Uterus (tissue), 3 donors: ENCODE measurements at regions not wholly inside any gene's neighbourhood (a gene's known extent, or its start where the extent isn't known, plus 50 kb on each side); places are given as distances from the start of the nearest gene placed in this dataset.

Experiments used
- DNase-seq, 2 donors: peaks; one replicate each; pipeline ENCODE4 v3.0.0-alpha.2; 2019 to 2020
- H3K27ac ChIP-seq, 2 donors: fragments of 200-600 bp; sonication (generic); 1 replicate in 1 of 2; 2 replicates in 1 of 2; pipeline ENCODE4 v1.5.1; 2016 to 2018
- H3K27me3 ChIP-seq, 2 donors: fragments of 200-600 bp; sonication (generic); one replicate each; pipeline ENCODE4 v1.5.1; 2018 to 2019; ENCODE audit warnings: control low read depth in 1 of 2
- H3K36me3 ChIP-seq, 2 donors: fragments of 200-600 bp; sonication (generic); one replicate each; pipeline ENCODE4 v1.5.1; 2019; ENCODE audit warnings: control low read depth in 1 of 2
- H3K4me1 ChIP-seq, 2 donors: fragments of 200-600 bp; sonication (generic); one replicate each; pipeline ENCODE4 v1.5.1; 2018 to 2019; ENCODE audit warnings: control low read depth in 1 of 2
- H3K4me3 ChIP-seq, 2 donors: fragments of 200-600 bp; sonication (generic); 1 replicate in 1 of 2; 2 replicates in 1 of 2; pipeline ENCODE4 v1.5.1; 2018 to 2019; ENCODE audit warnings: mild to moderate bottlenecking in 1 of 2
- H3K9me3 ChIP-seq, 2 donors: fragments of 200-600 bp; sonication (generic); one replicate each; pipeline ENCODE4 v1.5.1; 2019; ENCODE audit warnings: control low read depth in 1 of 2
- CTCF ChIP-seq, 4 experiments: fragments of 200-600 bp in 2 of 4; fragments of 450-650 bp in 2 of 4; sonication (generic) in 2 of 4; IDR thresholded peaks; one replicate each; pipeline ENCODE4 v1.5.1; 2016 to 2019; ENCODE audit warnings: antibody characterized with exemption in 4 of 4, mild to moderate bottlenecking in 2 of 4, moderate library complexity in 1 of 4
- POLR2A ChIP-seq, 2 donors: fragments of 450-650 bp; IDR thresholded peaks; one replicate each; pipeline ENCODE4 v1.6.1; 2016; ENCODE audit warnings: antibody characterized with exemption in 2 of 2, mild to moderate bottlenecking in 1 of 2, moderate library complexity in 1 of 2
- intact Hi-C: fragments of 100-400 bp; cut with DNase I; formaldehyde crosslinking; loops from one replicate; pipeline ENCODE4 v1.15.1; 2023; ENCODE audit warnings: low total_unique reads
- donor health status: DM: yes; HTN: yes; CAD: no.

- no peak overlapping the region for H3K27ac ChIP-seq
- no peaks in the 10 kb centered on the region for H3K36me3 ChIP-seq
- no peak overlapping the region for H3K4me3 ChIP-seq
- intact Hi-C loops: no loop called here
- DNase-seq: no peak
- H3K9me3 ChIP-seq: no peaks in the 10 kb centered on the region
- TF ChIP-seq CTCF (IDR thresholded peaks at IDR 0.05) (no peak), POLR2A (IDR thresholded peaks at IDR 0.05) (no peak)
- H3K27me3 ChIP-seq: no peaks in the 10 kb centered on the region
- no peaks in the 10 kb centered on the region for H3K4me1 ChIP-seq
Measured at GRCh38 chr15:96440978-96441377, 110.5 kb downstream of the NR2F2 start.

- Histone ChIP-seq H3K27me3 (no peaks in the 10 kb centered on the region), H3K27ac (no peak overlapping the region), H3K4me1 (no peaks in the 10 kb centered on the region), H3K4me3 (no peak overlapping the region), H3K9me3 (no peaks in the 10 kb centered on the region), H3K36me3 (no peaks in the 10 kb centered on the region)
- intact Hi-C loops: no loop called here
- DNase-seq: no peak
- TF ChIP-seq CTCF (IDR thresholded peaks at IDR 0.05): no peak
- no peak for TF ChIP-seq POLR2A (IDR thresholded peaks at IDR 0.05)
Measured at GRCh38 chr15:96442076-96442475, 111.6 kb downstream of the NR2F2 start.

- H3K4me1 ChIP-seq: no peaks in the 10 kb centered on the region
- TF ChIP-seq POLR2A (IDR thresholded peaks at IDR 0.05) (no peak), CTCF (IDR thresholded peaks at IDR 0.05) (no peak)
- no peak for DNase-seq
- no peaks in the 10 kb centered on the region for H3K9me3 ChIP-seq
- intact Hi-C loops: no loop called here
- H3K27me3 ChIP-seq: no peaks in the 10 kb centered on the region
- no peak overlapping the region for H3K27ac ChIP-seq
- H3K4me3 ChIP-seq: no peak overlapping the region
- no peaks in the 10 kb centered on the region for H3K36me3 ChIP-seq
Measured at GRCh38 chr15:96444865-96445264, 114.4 kb downstream of the NR2F2 start.

- Histone ChIP-seq H3K27me3 (no peaks in the 10 kb centered on the region), H3K27ac (no peak overlapping the region), H3K36me3 (no peaks in the 10 kb centered on the region), H3K4me1 (no peaks in the 10 kb centered on the region), H3K4me3 (no peak overlapping the region), H3K9me3 (no peaks in the 10 kb centered on the region)
- no peak for DNase-seq
- no peak for TF ChIP-seq CTCF (IDR thresholded peaks at IDR 0.05)
- no peak for TF ChIP-seq POLR2A (IDR thresholded peaks at IDR 0.05)
- intact Hi-C loops: no loop called here
Measured at GRCh38 chr15:96448923-96449322, 118.4 kb downstream of the NR2F2 start.

GRCh38 chr15:96457841-96458240, 127.3 kb downstream of the NR2F2 start:
- TF ChIP-seq CTCF (IDR thresholded peaks at IDR 0.05): no peak
- TF ChIP-seq POLR2A (IDR thresholded peaks at IDR 0.05): no peak
- no peak for DNase-seq
- Histone ChIP-seq H3K4me3 (no peak overlapping the region), H3K36me3 (no peaks in the 10 kb centered on the region), H3K9me3 (no peaks in the 10 kb centered on the region), H3K27ac (no peak overlapping the region), H3K4me1 (no peaks in the 10 kb centered on the region), H3K27me3 (no peaks in the 10 kb centered on the region)
- intact Hi-C loops: no loop called here
